K562 (cell line): ENCODE measurements at regions not wholly inside any gene's neighbourhood (a gene's known extent, or its start where the extent isn't known, plus 50 kb on each side); places are given as distances from the start of the nearest gene placed in this dataset.

Experiments used
- BACH1 ChIP-seq: fragments of 200-800 bp; sonication (Bioruptor generic); IDR thresholded peaks from 2 replicates; pipeline ENCODE4 v1.6.1; 2016; ENCODE audit warnings: missing genetic modification characterization, missing compliant biosample characterization
- CTCF ChIP-seq, 3 experiments: IDR thresholded peaks in 2 of 3; conservative IDR thresholded peaks in 1 of 3; 2 replicates each; pipeline ENCODE4 v1.5.1; 2011 to 2012; ENCODE audit warnings: low read length in 3 of 3, mild to moderate bottlenecking in 3 of 3, control low read depth in 2 of 3, improper control_type of control experiment in 1 of 3, inconsistent platforms in 1 of 3, low read depth in 1 of 3, mixed read lengths in 1 of 3, moderate library complexity in 1 of 3; ENCODE audit not compliant: insufficient read depth in 2 of 3
- LARP7 ChIP-seq: fragments of 450-650 bp; IDR thresholded peaks from 2 replicates; pipeline ENCODE4 v1.6.1; 2016
- SMARCA4 ChIP-seq: fragments of 450-650 bp; IDR thresholded peaks from 2 replicates; pipeline ENCODE4 v1.6.1; 2016
- WHSC1 ChIP-seq: IDR thresholded peaks from one replicate; pipeline ENCODE4 v1.6.1; 2012; ENCODE audit warnings: low read length, control low read depth, inconsistent platforms

GRCh38 chr3:4071481-4072184 lies 231.5 kb upstream of the SETMAR start:
- no peak for TF ChIP-seq SMARCA4
- TF ChIP-seq BACH1 (tag) = no peak
- TF ChIP-seq LARP7 = no peak
- no peak for TF ChIP-seq WHSC1
- TF ChIP-seq CTCF (IDR thresholded peaks at IDR 0.05 in 2 of 3, conservative IDR thresholded peaks at IDR 0.05 in 1 of 3; ENCODE audit: insufficient read depth in 2 of 3, low read depth in 1 of 3, low read length in 3 of 3) = no peak
